HG02840 (cell line): ENCODE measurements at regions not wholly inside any gene's neighbourhood (a gene's known extent, or its start where the extent isn't known, plus 50 kb on each side); places are given as distances from the start of the nearest gene placed in this dataset.
"Not testable (repeated sequence)": the region's sequence is repeated elsewhere in the genome, so short reads cannot be mapped to it uniquely, and the experiment has no call there.

Source experiments
- ATAC-seq: cut with Tn5 transposase; IDR thresholded peaks from one replicate; pipeline ENCODE4 v1.9.1; 2021; ENCODE audit warnings: mild to moderate bottlenecking, moderate library complexity, moderate number of reproducible peaks; ENCODE audit not compliant: unreplicated experiment, low FRiP score

DNA sequence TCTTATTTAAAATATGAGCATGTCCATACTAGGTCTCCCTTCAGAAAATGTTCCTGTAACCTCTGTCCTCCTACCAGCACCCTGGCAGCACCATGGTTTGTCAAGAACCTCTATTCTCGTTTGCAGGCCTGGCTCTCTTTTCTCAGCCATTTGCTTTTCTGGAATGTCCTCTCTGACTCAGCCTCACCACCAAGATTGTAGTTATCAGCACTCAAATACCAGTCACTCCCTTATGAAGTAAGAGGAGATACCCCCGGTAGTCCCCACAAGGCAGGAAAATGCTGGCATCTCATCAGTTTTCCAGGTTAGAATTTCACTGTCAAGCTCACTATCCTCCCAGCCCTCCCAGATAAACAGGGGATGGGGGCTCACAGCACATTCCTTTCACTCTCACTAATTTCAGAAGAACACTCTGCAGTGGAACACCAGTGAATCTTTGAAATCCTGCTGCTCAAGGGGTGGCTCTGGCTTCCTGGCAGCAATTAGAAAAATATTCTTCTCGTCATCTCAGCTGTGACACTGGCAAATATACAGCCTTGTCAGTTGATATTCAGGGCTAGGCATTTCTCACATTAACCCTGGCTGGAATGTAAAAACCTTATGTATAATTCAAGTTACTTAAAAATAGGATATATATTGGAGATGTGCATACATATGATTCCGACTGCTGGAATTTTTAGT lies 129.2 kb downstream of the TBX18 start:
- no peak for ATAC-seq

GRCh38 chr6:84633771-84634170 lies 130.6 kb downstream of the TBX18 start:
- no peak for ATAC-seq

DNA sequence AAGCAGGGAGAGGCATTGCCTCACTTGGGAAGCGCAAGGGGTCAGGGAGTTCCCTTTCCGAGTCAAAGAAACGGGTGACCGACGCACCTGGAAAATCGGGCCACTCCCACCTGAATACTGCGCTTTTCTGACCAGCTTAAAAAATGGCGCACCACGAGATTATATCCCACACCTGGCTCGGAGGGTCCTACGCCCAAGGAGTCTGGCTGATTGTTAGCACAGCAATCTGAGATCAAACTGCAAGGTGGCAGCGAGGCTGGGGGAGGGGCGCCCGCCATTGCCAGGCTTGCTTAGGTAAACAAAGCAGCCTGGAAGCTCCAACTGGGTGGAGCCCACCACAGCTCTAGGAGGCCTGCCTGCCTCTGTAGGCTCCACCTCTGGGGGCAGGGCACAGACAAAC lies 137.9 kb downstream of the TBX18 start:
- not testable (repeated sequence) for ATAC-seq

DNA sequence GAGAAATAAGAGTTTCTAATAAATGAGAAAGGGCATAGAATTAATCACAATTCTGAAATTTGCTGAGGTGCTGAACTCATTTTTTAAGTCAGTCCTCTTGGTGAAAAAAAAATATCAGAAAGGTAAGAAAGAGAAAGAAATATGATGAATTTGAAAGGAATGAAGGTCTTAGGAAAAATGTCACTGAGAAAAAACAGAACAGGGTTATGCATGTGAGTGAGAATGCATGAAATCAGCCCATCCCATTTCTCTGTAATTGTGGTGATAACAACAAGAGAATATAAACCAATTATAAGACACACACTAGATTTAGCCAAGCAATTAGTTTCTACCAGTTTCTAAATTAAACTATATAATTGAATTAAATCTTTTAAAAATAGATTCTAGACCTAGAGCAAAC lies 138.9 kb downstream of the TBX18 start:
- no peak for ATAC-seq

DNA sequence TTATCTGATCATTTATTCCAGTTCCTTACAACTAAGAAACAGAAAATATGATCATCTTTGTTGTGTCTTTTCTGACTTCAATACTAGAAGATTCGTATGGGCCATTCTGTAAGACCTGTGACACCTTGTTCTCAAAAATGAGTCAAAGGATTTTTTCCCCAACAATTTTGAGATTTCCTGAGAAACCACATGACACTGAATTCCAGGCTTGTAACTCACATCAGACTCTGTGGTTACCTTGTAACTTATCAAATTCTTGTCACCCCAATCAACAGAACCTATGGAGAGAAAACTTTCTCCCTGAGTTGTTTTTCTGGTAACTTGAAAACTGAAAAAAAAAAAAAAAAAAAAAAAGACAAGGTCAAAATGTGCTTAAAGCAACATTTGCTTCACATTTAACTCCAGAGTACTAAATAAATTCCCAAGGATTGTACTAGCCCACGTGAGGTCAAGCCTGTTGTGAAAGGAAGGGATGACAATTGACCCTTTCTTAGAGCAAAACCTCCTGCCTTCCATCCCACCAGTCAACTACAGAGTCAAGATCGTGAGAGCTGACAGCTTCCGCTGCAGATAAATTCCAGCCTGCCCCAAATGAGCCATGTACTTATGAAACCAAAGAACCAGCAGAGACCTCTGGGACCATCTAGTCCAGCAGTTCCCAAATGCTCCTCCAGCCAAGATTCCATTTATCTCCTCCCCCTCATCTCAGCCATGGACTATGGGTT lies 140.3 kb downstream of the TBX18 start:
- no peak for ATAC-seq

- ATAC-seq: no peak
These were observed 145.6 kb downstream of the TBX18 start for GRCh38 chr6:84618836-84619235.

GRCh38 chr6:84618046-84618752 lies 146.2 kb downstream of the TBX18 start:
- ATAC-seq: no peak

DNA sequence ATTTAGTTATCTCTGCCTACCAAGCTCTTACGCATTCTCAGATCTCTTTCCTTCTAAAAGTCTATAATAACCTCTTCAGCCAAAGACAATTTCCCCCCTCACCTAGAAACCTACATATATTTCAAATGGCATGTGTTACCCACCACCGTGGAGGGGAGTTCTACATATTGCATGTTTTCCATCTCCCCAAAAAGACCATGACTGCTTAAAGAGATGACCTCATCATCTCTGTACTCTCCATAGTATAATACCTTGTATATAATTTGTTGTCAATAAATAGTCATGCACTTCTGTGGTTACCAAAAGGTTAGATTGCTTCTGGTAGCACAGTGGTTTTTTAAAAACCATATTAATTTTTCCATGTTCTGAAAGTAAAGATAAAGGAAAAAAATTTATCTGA lies 148.4 kb downstream of the TBX18 start:
- no peak for ATAC-seq

- no peak for ATAC-seq
These were observed 149.1 kb downstream of the TBX18 start for GRCh38 chr6:84615113-84615850.

DNA sequence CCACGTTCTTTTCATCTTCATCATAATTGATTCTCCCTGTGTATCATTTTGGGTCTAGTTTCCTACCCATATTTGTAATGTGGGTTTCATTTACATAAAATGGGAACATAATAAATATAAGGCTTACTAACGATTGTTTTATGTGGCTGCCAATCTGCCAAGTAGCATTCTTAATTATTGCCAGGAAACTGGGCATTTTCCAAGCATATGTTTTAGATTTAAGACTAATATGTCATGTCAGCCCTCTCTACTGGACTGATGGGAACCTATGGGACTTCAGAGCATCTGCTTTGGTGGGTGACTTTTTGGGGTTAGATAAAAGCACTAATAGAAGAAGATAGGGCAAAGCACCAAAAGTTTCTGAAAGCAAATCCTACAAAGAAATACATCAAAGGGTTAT lies 157.5 kb downstream of the TBX18 start:
- no peak for ATAC-seq

- ATAC-seq: no peak
These were observed 159.1 kb downstream of the TBX18 start for GRCh38 chr6:84605298-84605697.

DNA sequence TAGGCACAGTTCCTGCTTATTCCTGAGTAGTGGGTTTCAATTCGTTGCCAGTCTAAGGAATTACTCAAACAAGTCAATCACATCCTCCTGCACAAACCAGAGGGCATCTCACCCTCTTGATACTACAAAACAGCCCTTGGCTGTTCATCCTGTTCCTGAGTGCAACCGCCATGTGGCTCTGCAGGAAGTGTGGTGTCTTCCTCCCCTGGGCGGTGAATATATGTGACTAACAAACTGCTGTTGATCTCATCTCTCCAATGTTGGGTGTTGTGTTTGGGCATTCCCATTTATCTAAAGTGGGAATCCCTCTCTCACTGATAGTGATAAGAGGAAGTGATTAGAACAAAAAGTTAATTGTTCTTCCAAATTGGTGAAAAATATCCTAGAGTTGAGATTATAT lies 163.0 kb downstream of the TBX18 start:
- ATAC-seq: no peak

GRCh38 chr6:84599991-84600390 lies 164.4 kb downstream of the TBX18 start:
- ATAC-seq: no peak

DNA sequence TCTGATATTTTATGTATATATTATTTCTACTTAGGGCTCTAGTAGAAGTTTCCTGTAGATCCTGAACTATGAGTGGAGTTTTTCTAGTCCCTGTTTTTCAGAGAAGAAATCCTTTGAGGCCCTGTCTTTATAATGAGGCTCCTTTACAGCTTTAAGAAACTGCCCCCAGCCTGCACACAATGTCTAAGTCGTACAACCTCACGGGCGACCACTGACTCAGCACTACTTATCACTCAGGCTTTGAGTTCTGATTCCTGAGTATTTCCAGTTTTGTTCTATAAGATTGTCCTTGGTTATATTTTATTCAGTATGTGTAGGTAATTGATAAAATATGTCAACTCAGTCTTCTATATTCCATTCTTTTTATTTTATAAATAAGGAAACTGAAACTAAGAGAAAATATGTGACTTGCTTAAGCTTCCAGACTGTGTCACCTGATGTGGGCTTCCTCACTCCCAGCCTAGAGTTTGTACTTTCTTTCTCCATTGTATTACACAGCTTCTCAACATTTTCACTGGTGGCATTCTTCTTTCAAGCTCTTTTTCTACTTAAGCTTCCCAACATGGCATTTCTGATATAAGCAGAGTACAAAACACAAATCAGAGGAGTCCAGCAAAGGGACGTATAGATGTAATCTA lies 167.0 kb downstream of the TBX18 start:
- ATAC-seq: no peak

GRCh38 chr6:84596488-84596887 lies 167.9 kb downstream of the TBX18 start:
- ATAC-seq: no peak

DNA sequence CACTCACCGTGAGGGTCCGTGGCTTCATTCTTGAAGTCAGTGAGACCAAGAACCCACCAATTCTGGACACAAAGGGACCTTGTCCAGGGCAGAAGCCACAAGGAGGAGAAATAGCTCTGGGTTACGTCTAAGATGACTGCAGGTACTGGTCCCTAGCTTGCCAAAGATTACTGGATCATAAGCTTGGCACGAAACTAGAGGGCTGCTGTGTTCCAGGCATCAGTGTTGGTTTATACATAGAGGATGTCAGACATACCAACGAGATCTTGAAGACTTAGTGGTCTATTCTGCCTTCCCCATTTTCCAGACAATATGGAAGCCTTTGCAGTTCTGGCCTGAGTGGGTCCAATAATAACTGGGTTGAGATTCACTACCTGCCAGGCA lies 175.7 kb downstream of the TBX18 start:
- ATAC-seq: no peak

DNA sequence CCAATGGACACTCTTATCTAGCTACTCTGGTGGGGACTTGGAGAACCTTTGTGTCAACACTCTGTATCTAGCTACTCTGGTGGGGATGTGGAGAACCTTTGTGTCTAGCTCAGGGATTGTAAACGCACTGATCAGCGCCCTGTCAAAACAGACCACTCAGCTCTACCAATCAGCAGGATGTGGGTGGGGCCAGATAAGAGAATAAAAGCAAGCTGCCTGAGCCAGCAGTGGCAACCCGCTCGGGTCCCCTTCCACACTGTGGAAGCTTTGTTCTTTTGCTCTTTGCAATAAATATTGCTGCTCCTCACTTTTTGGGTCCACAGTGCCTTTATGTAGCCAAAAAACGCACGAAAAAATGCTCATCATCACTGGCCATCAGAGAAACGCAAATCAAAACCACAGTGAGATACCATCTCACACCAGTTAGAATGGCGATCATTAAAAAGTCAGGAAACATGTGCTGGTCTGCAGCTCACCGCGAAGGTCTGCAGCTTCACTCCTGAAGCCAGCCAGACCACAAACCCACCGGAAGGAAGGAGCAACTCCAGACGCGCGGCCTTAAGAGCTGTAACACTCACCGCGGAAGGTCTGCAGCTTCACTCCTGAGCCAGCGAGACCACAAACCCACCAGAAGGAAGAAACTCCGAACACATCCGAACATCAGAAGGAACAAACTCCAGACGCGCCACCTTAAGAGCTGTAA lies 176.3 kb downstream of the TBX18 start:
- ATAC-seq: not testable (repeated sequence)

DNA sequence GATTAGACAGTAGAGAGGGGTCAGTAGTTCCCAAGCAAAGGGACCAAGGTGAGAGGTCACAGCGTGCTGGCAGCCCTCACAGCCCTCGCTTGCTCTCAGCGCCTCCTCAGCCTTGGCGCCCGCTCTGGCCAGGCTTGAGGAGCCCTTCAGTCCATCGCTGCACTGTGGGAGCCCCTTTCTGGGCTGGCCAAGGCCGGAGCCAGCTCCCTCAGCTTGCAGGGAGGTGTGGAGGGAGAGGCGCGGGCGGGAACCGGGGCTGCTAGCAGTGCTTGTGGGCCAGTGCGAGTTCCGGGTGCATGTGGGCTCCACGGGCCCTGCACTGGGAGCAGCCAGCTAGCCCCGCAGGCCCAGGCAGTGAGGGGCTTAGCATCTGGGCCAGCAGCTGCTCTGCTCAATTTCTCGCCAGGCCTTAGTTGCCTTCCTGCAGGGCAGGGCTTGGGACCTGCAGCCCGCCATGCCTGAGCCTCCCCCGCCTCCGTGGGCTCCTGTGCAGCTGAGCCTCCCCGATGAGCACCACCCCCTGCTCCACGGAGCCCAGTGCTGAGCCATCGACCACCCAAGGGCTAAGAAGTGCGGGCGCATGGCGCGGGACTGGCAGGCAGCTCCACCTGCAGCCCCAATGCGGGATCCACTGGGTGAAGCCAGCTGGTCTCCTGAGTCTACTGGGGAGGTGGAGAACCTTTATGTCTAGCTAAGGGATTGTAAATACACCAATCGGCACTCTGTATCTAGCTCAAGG lies 177.0 kb downstream of the TBX18 start:
- ATAC-seq: not testable (repeated sequence)

GRCh38 chr6:84583784-84584183 lies 180.6 kb downstream of the TBX18 start:
- no peak for ATAC-seq
